Calu3 (cell line): ENCODE measurements at regions not wholly inside any gene's neighbourhood (a gene's known extent, or its start where the extent isn't known, plus 50 kb on each side); places are given as distances from the start of the nearest gene placed in this dataset.

Experiments
- BruUV-seq: library from RNA; stranded (reverse); fragments of 400-500 nt; replicated peaks from 2 replicates; lab custom pipeline; 2021; lab: Mats Ljungman, UMichigan
- CTCF ChIA-PET: fragments of 300-600 bp; sonication (Branson Sonifier 250); formaldehyde crosslinking; loops from one replicate; lab custom pipeline; 2022; ENCODE audit warnings: antibody characterized with exemption; lab: Charles Lee
- DNase-seq: peaks from one replicate; pipeline ENCODE4 v3.0.0; 2022
- H3K27ac Mint-ChIP-seq: one replicate; pipeline ENCODE4 v1.8.0; 2022; ENCODE audit warnings: mixed read lengths; ENCODE audit not compliant: unreplicated experiment
- H3K27me3 Mint-ChIP-seq: one replicate; pipeline ENCODE4 v1.8.0; 2022; ENCODE audit warnings: mixed read lengths; ENCODE audit not compliant: unreplicated experiment
- H3K36me3 Mint-ChIP-seq: one replicate; pipeline ENCODE4 v1.8.0; 2022; ENCODE audit warnings: mild to moderate bottlenecking, moderate library complexity, mixed read lengths; ENCODE audit not compliant: insufficient read depth, unreplicated experiment
- H3K4me1 Mint-ChIP-seq: one replicate; pipeline ENCODE4 v1.8.0; 2022; ENCODE audit warnings: mild to moderate bottlenecking, low read depth, mixed read lengths; ENCODE audit not compliant: unreplicated experiment
- H3K4me3 Mint-ChIP-seq: one replicate; pipeline ENCODE4 v1.8.0; 2022; ENCODE audit warnings: mild to moderate bottlenecking, low read depth, moderate library complexity, mixed read lengths; ENCODE audit not compliant: unreplicated experiment
- H3K9me3 Mint-ChIP-seq: one replicate; pipeline ENCODE4 v1.8.0; 2022; ENCODE audit warnings: low read depth, mixed read lengths; ENCODE audit not compliant: unreplicated experiment
- intact Hi-C: fragments of 100-400 bp; cut with micrococcal nuclease; formaldehyde crosslinking; loops from one replicate; pipeline ENCODE4 v1.10.0; 2022; ENCODE audit not compliant: unreplicated experiment
- TF ChIP-seq, protein P1 (sequence below): fragments of 200-600 bp; IDR thresholded peaks from one replicate; pipeline ENCODE4 v1.8.0; 2022; ENCODE audit warnings: antibody characterized with exemption; ENCODE audit not compliant: unreplicated experiment

DNA sequence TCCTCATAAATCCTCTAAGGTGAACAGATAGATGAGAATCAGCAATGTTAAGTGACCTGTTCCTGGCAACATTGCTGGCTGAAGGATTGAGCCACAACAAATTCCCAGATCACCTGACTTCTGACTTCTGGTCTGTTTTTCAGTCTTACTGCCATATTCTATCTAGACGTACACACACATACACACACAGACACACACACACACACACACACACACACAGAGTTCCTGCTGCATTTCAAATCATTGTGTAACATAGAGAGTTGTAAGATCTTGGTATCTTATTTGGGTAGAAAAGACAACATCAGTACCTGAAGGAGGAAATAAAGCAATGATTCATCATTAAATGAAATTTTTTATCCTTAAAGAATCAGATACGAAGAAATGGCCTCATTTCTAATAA lies 342.6 kb downstream of the MFSD1 start:
- TF ChIP-seq, protein P1, sequence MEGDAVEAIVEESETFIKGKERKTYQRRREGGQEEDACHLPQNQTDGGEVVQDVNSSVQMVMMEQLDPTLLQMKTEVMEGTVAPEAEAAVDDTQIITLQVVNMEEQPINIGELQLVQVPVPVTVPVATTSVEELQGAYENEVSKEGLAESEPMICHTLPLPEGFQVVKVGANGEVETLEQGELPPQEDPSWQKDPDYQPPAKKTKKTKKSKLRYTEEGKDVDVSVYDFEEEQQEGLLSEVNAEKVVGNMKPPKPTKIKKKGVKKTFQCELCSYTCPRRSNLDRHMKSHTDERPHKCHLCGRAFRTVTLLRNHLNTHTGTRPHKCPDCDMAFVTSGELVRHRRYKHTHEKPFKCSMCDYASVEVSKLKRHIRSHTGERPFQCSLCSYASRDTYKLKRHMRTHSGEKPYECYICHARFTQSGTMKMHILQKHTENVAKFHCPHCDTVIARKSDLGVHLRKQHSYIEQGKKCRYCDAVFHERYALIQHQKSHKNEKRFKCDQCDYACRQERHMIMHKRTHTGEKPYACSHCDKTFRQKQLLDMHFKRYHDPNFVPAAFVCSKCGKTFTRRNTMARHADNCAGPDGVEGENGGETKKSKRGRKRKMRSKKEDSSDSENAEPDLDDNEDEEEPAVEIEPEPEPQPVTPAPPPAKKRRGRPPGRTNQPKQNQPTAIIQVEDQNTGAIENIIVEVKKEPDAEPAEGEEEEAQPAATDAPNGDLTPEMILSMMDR = no peak
- Mint-ChIP-seq H3K27me3 (no peaks in the 10 kb centered on the region), H3K4me3 (no peak overlapping the region), H3K4me1 (peaks cover 7% of the 10 kb centered on the region), H3K9me3 (no peaks in the 10 kb centered on the region), H3K27ac (no peak overlapping the region), H3K36me3 (no peaks in the 10 kb centered on the region)
- intact Hi-C loops = no loop called here
- CTCF ChIA-PET = no interaction called here
- DNase-seq = no peak
- no TSS peak for BruUV-seq

DNA sequence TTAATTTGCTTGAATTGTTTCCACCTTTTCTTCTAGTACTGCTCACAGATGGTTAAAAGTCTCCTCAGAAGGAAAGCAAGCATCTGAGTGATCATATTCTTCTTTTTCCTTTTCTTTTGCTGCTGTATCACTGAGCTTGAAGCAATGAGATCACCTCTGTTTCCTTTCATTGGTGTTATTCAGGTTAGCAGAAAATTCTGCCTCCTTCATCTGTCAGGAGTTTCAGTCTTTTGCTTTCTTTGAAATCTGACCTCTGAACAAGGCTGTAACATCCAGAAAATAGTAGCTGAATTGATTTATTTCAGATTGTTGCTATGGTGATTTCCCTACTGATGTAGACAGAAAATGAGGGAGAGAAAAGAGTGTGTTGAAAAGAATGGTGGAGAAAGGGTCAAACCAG lies 343.0 kb downstream of the MFSD1 start:
- no peaks in the 10 kb centered on the region for H3K36me3 Mint-ChIP-seq
- TF ChIP-seq, protein P1 = no peak
- BruUV-seq = no TSS peak
- H3K9me3 Mint-ChIP-seq = no peaks in the 10 kb centered on the region
- peaks cover 7% of the 10 kb centered on the region for H3K4me1 Mint-ChIP-seq
- intact Hi-C loops = no loop called here
- no peaks in the 10 kb centered on the region for H3K27me3 Mint-ChIP-seq
- H3K4me3 Mint-ChIP-seq = no peak overlapping the region
- CTCF ChIA-PET = no interaction called here
- no peak overlapping the region for H3K27ac Mint-ChIP-seq
- DNase-seq = no peak

DNA sequence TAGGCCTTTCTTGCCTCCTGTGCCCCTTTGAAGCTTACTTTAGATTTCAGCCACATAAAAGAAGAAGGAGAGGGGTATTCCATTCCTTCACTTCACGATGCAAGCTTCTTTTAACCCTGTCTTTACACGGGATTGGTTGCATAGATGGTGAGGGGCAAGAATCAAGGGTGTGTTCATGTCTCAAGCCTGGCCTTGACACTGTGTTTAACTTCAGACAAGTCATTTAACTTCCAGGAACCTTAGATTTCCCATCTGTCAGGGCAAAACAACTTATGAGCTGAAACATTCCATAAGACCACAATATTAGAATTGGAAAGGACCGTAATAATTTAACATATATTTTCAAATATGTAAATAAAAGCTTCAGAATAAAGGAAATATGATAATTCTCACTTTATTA lies 344.5 kb downstream of the MFSD1 start:
- intact Hi-C loops = no loop called here
- CTCF ChIA-PET = interaction anchor here (0.8 to 1.5 kb wide), 2 partner anchors 12 to 18 kb away, joined by 3 read pairs; no protein-coding TSS in a partner anchor
- Mint-ChIP-seq H3K27me3 (no peaks in the 10 kb centered on the region), H3K4me3 (no peak overlapping the region), H3K27ac (no peak overlapping the region), H3K9me3 (no peaks in the 10 kb centered on the region), H3K4me1 (peaks cover 7% of the 10 kb centered on the region), H3K36me3 (no peaks in the 10 kb centered on the region)
- TF ChIP-seq, protein P1 = no peak
- no peak for DNase-seq
- no TSS peak for BruUV-seq

DNA sequence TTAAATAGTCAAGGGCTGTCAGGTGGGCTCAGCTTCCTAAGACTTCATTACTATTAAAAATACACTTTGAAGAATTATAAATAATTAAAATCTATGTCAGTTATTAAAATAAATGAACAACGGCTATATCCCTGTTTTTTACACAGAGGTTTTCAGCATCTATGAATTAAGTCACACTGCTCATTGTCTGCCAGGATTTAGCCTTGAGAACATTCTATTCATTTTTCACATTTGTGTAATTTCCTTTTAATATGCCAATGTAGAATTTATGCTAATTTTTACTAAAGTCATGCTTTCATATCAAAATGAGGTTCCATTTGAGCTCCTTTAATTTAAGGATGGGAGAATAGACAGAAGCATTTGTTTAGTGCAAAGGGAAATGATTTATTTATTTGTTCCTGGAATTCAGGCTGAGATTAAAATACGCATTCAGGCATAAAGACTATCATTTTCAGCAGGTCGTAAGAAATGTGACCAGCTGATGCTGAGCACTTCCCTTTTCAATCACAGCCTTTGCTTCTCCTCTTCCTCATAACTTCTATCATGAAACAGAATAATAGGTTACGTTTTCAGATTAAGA lies 345.1 kb downstream of the MFSD1 start:
- Mint-ChIP-seq H3K9me3 (no peaks in the 10 kb centered on the region), H3K27ac (no peak overlapping the region), H3K36me3 (no peaks in the 10 kb centered on the region), H3K4me1 (peaks cover 7% of the 10 kb centered on the region), H3K4me3 (no peak overlapping the region), H3K27me3 (no peaks in the 10 kb centered on the region)
- TF ChIP-seq, protein P1 = no peak
- no peak for DNase-seq
- no TSS peak for BruUV-seq
- CTCF ChIA-PET = interaction anchor here (0.8 to 1.5 kb wide), 2 partner anchors 11 to 17 kb away, joined by 3 read pairs; no protein-coding TSS in a partner anchor
- intact Hi-C loops = no loop called here
